HEK293 (cell line): ENCODE measurements at regions not wholly inside any gene's neighbourhood (a gene's known extent, or its start where the extent isn't known, plus 50 kb on each side); places are given as distances from the start of the nearest gene placed in this dataset.

Source experiments
- CTCF ChIP-seq: fragments of 450-650 bp; formaldehyde crosslinking; IDR thresholded peaks from 2 replicates; pipeline ENCODE4 v1.5.1; 2016; ENCODE audit warnings: missing biosample characterization, missing genetic modification characterization
- TF ChIP-seq, protein P1 (sequence below): fragments of 450-650 bp; formaldehyde crosslinking; IDR thresholded peaks from 2 replicates; pipeline ENCODE4 v1.5.1; 2016; ENCODE audit warnings: missing biosample characterization, missing genetic modification characterization

DNA sequence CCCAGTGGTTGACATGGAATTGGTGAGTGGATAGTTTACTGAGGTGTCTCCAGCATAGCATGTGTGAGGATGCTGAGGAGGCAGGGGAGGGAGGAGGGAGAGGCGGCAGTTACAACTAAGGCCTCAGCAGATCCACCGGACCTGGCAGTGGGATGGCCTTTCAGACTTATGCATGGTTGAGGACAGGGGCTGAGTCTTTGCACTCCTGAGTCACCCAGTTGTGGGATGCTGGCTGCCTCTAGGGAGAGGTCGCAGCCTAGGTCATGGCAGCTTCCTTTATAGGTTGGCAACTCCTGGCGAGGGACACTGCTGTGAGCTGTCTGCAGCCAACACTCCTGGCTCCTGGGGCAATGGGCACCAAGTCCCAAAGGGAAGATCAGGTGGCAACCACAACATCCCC, 380.3 kb downstream of the PREX1 start:
- TF ChIP-seq CTCF (tag by site-specific recombination): no peak
- TF ChIP-seq, protein P1, sequence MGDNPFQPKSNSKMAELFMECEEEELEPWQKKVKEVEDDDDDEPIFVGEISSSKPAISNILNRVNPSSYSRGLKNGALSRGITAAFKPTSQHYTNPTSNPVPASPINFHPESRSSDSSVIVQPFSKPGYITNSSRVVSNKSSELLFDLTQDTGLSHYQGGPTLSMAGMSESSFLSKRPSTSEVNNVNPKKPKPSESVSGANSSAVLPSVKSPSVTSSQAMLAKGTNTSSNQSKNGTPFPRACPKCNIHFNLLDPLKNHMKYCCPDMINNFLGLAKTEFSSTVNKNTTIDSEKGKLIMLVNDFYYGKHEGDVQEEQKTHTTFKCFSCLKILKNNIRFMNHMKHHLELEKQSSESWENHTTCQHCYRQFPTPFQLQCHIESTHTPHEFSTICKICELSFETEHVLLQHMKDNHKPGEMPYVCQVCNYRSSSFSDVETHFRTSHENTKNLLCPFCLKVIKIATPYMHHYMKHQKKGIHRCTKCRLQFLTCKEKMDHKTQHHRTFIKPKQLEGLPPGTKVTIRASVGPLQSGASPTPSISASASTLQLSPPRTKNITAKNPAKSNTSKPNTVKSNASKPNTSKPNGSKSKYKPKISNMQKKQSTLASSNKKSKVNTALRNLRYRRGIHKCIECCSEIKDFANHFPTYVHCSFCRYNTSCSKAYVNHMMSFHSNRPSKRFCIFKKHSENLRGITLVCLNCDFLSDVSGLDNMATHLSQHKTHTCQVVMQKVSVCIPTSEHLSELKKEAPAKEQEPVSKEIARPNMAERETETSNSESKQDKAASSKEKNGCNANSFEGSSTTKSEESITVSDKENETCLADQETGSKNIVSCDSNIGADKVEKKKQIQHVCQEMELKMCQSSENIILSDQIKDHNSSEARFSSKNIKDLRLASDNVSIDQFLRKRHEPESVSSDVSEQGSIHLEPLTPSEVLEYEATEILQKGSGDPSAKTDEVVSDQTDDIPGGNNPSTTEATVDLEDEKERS (tag by site-specific recombination): no peak
